ENCODE measurements at regions not wholly inside any gene's neighbourhood (a gene's known extent, or its start where the extent isn't known, plus 50 kb on each side); places are given as distances from the start of the nearest gene placed in this dataset.

- H3K27me3 Mint-ChIP-seq (ENCODE audit: low read depth) = no peaks in the 10 kb centered on the region
- ATAC-seq (replicated peaks in 1 of 2) = no peak
- no peak for DNase-seq
- peaks cover 5 to 6% of the 10 kb centered on the region in 2 donors for H3K9me3 Mint-ChIP-seq
- no peak overlapping the region for H3K4me3 Mint-ChIP-seq
- no peak overlapping the region for H3K27ac Mint-ChIP-seq
- H3K4me1 Mint-ChIP-seq (ENCODE audit: low read depth) = no peaks in the 10 kb centered on the region
- H3K36me3 Mint-ChIP-seq (ENCODE audit: insufficient read depth in 2 of 2) = no peaks in the 10 kb centered on the region
These were observed 495.7 kb upstream of the TMPRSS15 start for GRCh38 chr21:18899261-18899660.

DNA sequence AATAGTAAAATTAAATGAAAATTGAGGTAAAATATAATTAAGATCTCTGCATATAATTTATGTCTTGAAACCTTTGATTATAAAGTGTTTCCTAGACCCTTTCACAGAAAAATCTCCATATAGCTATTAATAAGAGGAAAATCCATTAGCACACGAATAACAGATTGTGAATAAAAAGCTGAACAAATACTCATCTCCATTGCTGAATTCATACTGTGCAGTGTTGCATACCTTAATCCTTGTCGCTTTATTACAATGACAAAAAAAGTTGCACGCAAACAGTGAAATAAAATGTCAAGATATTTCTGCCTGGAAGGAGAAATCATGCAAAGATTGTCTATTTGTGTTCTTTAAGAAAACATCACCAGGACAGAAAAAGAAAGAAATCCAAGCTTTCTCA is 499.1 kb upstream of the TMPRSS15 start:
- H3K4me1 Mint-ChIP-seq (ENCODE audit: low read depth) = no peaks in the 10 kb centered on the region
- no peaks in the 10 kb centered on the region for H3K27me3 Mint-ChIP-seq (ENCODE audit: low read depth)
- no peak overlapping the region for H3K4me3 Mint-ChIP-seq
- H3K27ac Mint-ChIP-seq = no peak overlapping the region
- peaks cover 2 to 7% of the 10 kb centered on the region in 2 donors for H3K9me3 Mint-ChIP-seq
- ATAC-seq (replicated peaks in 1 of 2) (no peak), DNase-seq (no peak)
- no peaks in the 10 kb centered on the region for H3K36me3 Mint-ChIP-seq (ENCODE audit: insufficient read depth in 2 of 2)

GRCh38 chr21:18907076-18907475 is 503.5 kb upstream of the TMPRSS15 start:
- Mint-ChIP-seq H3K36me3 (ENCODE audit: insufficient read depth in 2 of 2) (no peaks in the 10 kb centered on the region), H3K4me3 (no peak overlapping the region), H3K27me3 (ENCODE audit: low read depth) (no peaks in the 10 kb centered on the region)

DNA sequence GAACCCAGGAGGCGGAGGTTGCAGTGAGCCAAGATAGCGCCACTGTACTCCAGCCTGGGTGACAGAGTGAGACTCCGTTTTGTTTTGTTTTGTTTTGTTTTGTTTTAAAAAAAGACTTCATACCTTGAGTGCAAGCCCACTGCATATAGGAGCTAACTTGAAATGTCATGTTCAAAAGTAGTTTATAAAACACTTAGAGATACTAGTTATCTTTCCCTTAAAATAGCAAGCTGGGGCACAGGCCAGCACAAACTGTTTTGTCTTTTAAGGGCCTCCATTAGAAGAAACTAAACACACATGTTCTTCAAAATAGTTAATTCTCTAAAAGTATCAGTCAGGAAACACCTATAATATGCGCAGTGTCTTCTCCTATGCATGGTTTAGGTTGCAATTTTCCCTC is 505.1 kb upstream of the TMPRSS15 start:
- no peak overlapping the region for H3K27ac Mint-ChIP-seq
- H3K36me3 Mint-ChIP-seq (ENCODE audit: insufficient read depth in 2 of 2) = no peaks in the 10 kb centered on the region
- DNase-seq = no peak
- H3K4me1 Mint-ChIP-seq (ENCODE audit: low read depth) = no peaks in the 10 kb centered on the region
- ATAC-seq (replicated peaks in 1 of 2) = no peak
- no peaks in the 10 kb centered on the region for H3K27me3 Mint-ChIP-seq (ENCODE audit: low read depth)
- H3K9me3 Mint-ChIP-seq = peaks cover 4 to 7% of the 10 kb centered on the region in 2 donors
- H3K4me3 Mint-ChIP-seq = no peak overlapping the region

More at GRCh38 chr21:18907076-18907475, 503.5 kb upstream of the TMPRSS15 start:
- no peak for DNase-seq
- Mint-ChIP-seq H3K9me3 (peaks cover 4 to 5% of the 10 kb centered on the region in 2 donors), H3K4me1 (ENCODE audit: low read depth) (no peaks in the 10 kb centered on the region), H3K27ac (no peak overlapping the region)
- no peak for ATAC-seq (replicated peaks in 1 of 2)

GRCh38 chr21:18913914-18914313 is 510.3 kb upstream of the TMPRSS15 start:
- DNase-seq (no peak), ATAC-seq (replicated peaks in 1 of 2) (no peak)
- H3K9me3 Mint-ChIP-seq = peaks cover 4 to 7% of the 10 kb centered on the region in 2 donors
- no peaks in the 10 kb centered on the region for H3K36me3 Mint-ChIP-seq (ENCODE audit: insufficient read depth in 2 of 2)
- no peaks in the 10 kb centered on the region for H3K4me1 Mint-ChIP-seq (ENCODE audit: low read depth)
- H3K27me3 Mint-ChIP-seq (ENCODE audit: low read depth) = no peaks in the 10 kb centered on the region
- no peak overlapping the region for H3K27ac Mint-ChIP-seq
- no peak overlapping the region for H3K4me3 Mint-ChIP-seq

GRCh38 chr21:18914570-18914969 is 511.0 kb upstream of the TMPRSS15 start:
- no peak for DNase-seq
- no peak for ATAC-seq (replicated peaks in 1 of 2)
- no peaks in the 10 kb centered on the region for H3K27me3 Mint-ChIP-seq (ENCODE audit: low read depth)
- no peaks in the 10 kb centered on the region for H3K36me3 Mint-ChIP-seq (ENCODE audit: insufficient read depth in 2 of 2)
- no peaks in the 10 kb centered on the region for H3K4me1 Mint-ChIP-seq (ENCODE audit: low read depth)
- no peak overlapping the region for H3K27ac Mint-ChIP-seq
- H3K9me3 Mint-ChIP-seq = peaks cover 4 to 7% of the 10 kb centered on the region in 2 donors
- H3K4me3 Mint-ChIP-seq = no peak overlapping the region

DNA sequence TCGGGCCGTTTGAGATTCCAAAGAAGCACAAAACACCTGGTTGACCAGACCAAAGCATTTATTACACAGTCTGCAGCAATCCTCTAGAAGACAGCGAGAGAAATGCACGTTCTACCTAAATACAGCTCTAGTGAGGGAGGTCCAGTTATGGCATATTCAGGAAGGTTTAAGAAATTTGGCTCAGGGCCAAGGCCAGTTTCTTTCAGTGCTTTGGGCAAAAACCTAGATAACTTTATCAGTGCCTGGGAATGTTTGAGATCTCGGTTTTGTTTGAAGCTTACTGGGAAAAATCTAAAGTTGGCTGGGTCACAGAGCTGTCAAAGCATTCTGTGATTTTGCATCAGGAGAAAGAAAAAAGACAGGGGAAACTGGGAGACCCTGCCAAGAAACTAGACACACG is 514.0 kb upstream of the TMPRSS15 start:
- no peaks in the 10 kb centered on the region for H3K27me3 Mint-ChIP-seq (ENCODE audit: low read depth)
- no peaks in the 10 kb centered on the region for H3K36me3 Mint-ChIP-seq (ENCODE audit: insufficient read depth in 2 of 2)
- ATAC-seq (replicated peaks in 1 of 2) (no peak), DNase-seq (no peak)
- peaks cover 3 to 4% of the 10 kb centered on the region in 2 donors for H3K9me3 Mint-ChIP-seq
- H3K4me1 Mint-ChIP-seq (ENCODE audit: low read depth) = no peaks in the 10 kb centered on the region
- H3K27ac Mint-ChIP-seq = no peak overlapping the region
- H3K4me3 Mint-ChIP-seq = no peak overlapping the region

- Mint-ChIP-seq H3K27me3 (ENCODE audit: low read depth) (no peaks in the 10 kb centered on the region), H3K9me3 (peaks cover 3 to 5% of the 10 kb centered on the region in 2 donors), H3K36me3 (ENCODE audit: insufficient read depth in 2 of 2) (peaks cover 0 to under 1% of the 10 kb centered on the region in 2 donors), H3K4me1 (ENCODE audit: low read depth) (no peaks in the 10 kb centered on the region), H3K4me3 (no peak overlapping the region), H3K27ac (no peak overlapping the region)
- DNase-seq (no peak), ATAC-seq (replicated peaks in 1 of 2) (no peak)
These were observed 527.7 kb upstream of the TMPRSS15 start for GRCh38 chr21:18931237-18931636.

DNA sequence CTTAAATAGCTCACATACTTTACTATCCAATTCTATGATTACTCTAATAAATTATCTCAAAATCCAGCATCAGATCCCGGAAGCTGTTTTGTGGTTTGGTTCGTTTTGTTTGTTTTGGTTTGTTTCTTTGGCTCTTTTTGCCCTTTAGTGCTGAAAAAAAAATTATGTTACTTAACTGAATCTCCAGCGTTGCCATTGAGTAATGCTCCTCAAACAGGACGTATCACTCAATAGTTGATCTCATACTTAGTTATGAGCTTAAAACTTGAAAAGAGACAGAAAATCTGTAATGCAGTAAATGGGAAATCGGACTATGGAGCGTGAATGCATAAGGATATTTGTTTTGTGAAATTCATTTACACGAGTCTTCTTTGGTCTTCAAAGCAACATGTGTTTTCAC is 533.8 kb upstream of the TMPRSS15 start:
- no peaks in the 10 kb centered on the region for H3K36me3 Mint-ChIP-seq (ENCODE audit: insufficient read depth in 2 of 2)
- no peaks in the 10 kb centered on the region for H3K27me3 Mint-ChIP-seq (ENCODE audit: low read depth)
- no peaks in the 10 kb centered on the region for H3K4me1 Mint-ChIP-seq (ENCODE audit: low read depth)
- peaks cover 2 to 6% of the 10 kb centered on the region in 2 donors for H3K9me3 Mint-ChIP-seq
- ATAC-seq (replicated peaks in 1 of 2) = no peak
- no peak overlapping the region for H3K27ac Mint-ChIP-seq
- no peak for DNase-seq
- no peak overlapping the region for H3K4me3 Mint-ChIP-seq

DNA sequence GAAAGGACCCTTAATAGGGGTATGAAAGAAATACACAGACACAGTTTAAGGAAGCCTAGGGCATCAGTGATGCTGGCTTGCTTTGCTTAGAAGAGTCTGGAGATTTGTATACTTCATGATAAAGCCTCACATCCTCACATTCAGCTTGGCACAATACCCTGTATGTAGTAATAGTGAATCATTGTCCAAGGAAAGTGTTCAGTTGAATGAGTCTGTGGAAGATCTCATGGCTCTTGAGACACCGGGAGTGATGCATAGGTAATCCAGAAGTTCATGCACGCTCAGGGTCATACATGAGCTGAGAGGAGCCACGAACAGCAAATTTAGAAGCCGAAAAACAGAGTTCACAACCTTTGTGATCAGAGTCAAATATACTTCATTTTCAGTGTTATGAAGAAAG is 537.2 kb upstream of the TMPRSS15 start:
- ATAC-seq (replicated peaks in 1 of 2) (no peak), DNase-seq (no peak)
- no peak overlapping the region for H3K27ac Mint-ChIP-seq
- no peaks in the 10 kb centered on the region for H3K27me3 Mint-ChIP-seq (ENCODE audit: low read depth)
- H3K36me3 Mint-ChIP-seq (ENCODE audit: insufficient read depth in 2 of 2) = no peaks in the 10 kb centered on the region
- H3K9me3 Mint-ChIP-seq = peaks cover 0 to 1% of the 10 kb centered on the region in 2 donors
- no peak overlapping the region for H3K4me3 Mint-ChIP-seq
- H3K4me1 Mint-ChIP-seq (ENCODE audit: low read depth) = no peaks in the 10 kb centered on the region

- Mint-ChIP-seq H3K4me1 (ENCODE audit: low read depth) (no peaks in the 10 kb centered on the region), H3K27me3 (ENCODE audit: low read depth) (no peaks in the 10 kb centered on the region), H3K36me3 (ENCODE audit: insufficient read depth in 2 of 2) (no peaks in the 10 kb centered on the region), H3K4me3 (no peak overlapping the region), H3K27ac (no peak overlapping the region), H3K9me3 (peaks cover 1 to 8% of the 10 kb centered on the region in 2 donors)
- ATAC-seq (replicated peaks in 1 of 2) (no peak), DNase-seq (no peak)
These were observed 546.6 kb upstream of the TMPRSS15 start for GRCh38 chr21:18950045-18950740.

DNA sequence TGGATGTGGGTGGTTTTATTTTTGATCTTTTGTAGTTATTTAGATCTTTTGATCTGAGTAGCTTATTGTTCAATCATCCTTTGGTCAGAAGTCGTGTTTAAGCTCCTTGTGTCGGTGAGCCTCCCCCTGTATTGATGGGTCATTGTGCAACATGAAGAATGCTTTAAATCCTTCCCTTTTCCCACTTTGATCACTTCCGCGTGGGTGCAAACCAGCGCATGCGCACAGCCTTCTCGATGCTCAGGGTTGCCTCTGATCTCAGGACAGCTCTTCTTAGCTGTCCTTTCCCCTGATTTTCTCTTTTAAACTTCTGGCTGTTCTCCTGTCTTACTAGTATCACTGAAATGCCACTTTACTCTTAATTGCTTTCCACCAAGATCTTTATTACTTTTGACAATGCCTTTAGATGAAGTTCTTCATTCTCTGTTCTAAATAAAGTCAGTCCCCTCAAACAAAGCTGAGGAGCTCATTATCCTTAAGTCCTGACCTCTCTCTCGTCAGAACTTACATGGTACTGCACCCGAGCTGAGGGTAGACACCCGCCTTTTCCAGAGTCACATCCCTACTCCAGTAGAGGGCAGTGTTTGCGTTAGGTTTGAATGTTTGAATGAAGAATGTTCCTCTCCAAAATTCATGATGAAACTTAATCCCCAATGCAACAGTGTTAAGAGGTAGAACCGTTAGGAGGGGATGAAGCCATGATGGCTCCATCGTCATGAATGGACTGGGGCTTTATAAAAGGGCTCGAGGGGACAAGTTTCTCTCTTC is 547.9 kb upstream of the TMPRSS15 start:
- Mint-ChIP-seq H3K9me3 (peaks cover 1 to 8% of the 10 kb centered on the region in 2 donors), H3K27ac (no peak overlapping the region), H3K4me1 (ENCODE audit: low read depth) (no peaks in the 10 kb centered on the region), H3K27me3 (ENCODE audit: low read depth) (no peaks in the 10 kb centered on the region), H3K4me3 (no peak overlapping the region), H3K36me3 (ENCODE audit: insufficient read depth in 2 of 2) (no peaks in the 10 kb centered on the region)
- no peak for DNase-seq
- ATAC-seq (replicated peaks in 1 of 2) = no peak

DNA sequence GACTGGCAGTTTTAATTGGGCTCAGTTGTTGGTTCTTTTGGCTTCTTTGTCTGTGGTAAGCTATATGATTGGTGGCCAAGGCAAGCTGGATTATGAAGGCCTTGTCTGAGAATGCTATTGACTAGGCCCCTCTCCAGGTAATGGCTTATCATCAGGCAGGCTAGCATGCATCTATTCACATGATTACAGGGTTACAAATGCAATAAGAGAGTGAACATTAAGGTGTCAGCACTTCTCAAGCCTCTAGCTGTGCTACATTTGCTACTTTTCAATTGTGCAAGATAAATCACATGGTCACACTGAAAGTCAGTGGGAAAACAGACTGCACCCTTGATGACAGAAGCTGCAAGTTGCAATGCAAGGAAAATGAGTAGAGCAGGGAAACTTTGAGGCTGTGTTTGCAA is 550.9 kb upstream of the TMPRSS15 start:
- H3K27ac Mint-ChIP-seq = no peak overlapping the region
- H3K4me3 Mint-ChIP-seq = no peak overlapping the region
- no peaks in the 10 kb centered on the region for H3K27me3 Mint-ChIP-seq (ENCODE audit: low read depth)
- ATAC-seq (replicated peaks in 1 of 2) = no peak
- H3K4me1 Mint-ChIP-seq (ENCODE audit: low read depth) = no peaks in the 10 kb centered on the region
- no peaks in the 10 kb centered on the region for H3K36me3 Mint-ChIP-seq (ENCODE audit: insufficient read depth in 2 of 2)
- DNase-seq = no peak
- peaks cover 0 to 5% of the 10 kb centered on the region in 2 donors for H3K9me3 Mint-ChIP-seq
